LHCN-M2 (cell line): ENCODE measurements at regions not wholly inside any gene's neighbourhood (a gene's known extent, or its start where the extent isn't known, plus 50 kb on each side); places are given as distances from the start of the nearest gene placed in this dataset.
A peak's percentile ranks its signal among the peaks of the same experiment; 100 is the strongest.

Source experiments
- DNase-seq: peaks from one replicate; pipeline ENCODE4 v3.0.0-alpha.2; 2012; ENCODE audit warnings: low read depth

DNA sequence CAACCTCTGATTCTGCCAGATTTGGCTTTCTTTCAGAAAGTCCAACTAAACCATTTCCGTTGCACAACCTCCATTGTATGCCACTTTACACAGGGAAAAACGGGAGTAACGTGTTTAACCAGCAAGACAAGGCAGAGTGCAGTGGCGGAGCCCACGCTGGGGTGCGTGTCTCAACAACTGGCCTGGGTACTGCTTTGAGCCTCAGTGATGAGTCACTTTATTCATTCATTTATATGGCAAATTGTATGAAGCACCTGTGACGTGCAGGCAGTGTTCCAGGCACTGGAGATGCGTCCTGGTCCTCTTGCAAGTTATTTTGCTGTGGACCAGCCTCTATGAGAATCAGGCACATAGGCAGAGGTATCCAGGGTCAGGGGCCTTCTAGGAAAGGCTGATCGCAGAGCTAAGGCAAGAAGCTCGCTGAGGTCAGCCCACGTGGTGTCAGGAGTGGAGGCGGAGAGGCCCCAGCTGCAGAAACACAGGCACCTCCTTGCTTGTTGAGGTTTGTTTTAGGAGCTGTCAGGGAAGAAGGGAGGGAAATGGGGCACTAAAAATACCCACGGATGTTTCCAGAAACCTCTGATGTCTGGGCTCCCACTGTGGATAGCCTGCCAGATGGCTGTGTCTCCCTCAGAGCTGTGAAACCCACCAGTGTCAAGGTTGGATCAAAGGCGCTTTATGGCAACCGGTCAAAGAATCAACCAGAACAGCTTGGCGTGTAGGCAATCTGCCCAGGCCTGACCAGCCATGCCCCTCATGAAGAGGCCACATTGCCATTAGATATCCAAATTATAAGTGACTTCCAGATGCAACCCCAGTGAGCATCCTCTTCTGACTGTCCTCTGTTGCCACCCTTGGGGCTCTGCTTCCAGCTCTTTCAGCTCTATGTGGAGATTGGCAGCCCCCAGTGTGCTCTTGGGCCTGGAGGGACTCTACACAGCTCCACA, 157.2 kb downstream of the CD83 start:
- no peak for DNase-seq

DNA sequence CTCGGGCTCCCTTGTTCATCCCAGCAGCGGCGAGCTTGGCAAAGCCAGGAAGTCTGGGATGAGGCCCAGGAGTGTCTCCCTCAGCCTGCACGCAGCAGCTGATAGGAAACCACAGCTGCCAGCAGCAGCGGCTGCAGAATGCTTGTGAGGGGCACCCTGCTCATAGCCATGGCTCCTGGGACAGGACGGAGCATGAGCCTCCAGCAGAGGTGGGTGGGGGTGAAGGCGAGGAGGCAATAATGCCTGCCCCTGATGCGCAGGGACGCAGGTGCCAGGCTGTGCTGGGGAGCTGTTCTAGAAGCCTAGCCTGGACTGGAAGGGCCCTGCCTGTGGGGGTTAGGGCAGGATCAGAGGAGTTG, 157.9 kb downstream of the CD83 start:
- DNase-seq = peak; percentile 83

DNA sequence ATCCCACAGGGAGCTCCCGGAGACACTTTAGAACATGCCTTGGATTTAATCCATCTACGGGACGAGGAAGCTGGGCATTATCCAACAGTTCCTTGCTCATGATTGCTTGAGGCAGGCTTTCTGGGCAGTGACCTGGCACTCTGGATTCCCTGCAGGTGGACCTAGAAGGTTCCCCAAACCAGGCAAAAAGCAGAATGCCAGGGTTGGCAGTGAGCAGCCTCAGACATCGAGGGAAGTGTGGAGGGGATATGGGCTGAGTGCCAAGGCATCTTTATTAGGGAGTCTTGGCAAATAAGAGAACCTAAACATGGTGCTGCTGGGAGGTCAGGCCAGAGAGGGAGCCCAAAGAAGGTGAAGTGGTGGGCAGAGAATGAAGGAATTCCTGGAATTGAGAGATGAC, 158.5 kb downstream of the CD83 start:
- no peak for DNase-seq

DNA sequence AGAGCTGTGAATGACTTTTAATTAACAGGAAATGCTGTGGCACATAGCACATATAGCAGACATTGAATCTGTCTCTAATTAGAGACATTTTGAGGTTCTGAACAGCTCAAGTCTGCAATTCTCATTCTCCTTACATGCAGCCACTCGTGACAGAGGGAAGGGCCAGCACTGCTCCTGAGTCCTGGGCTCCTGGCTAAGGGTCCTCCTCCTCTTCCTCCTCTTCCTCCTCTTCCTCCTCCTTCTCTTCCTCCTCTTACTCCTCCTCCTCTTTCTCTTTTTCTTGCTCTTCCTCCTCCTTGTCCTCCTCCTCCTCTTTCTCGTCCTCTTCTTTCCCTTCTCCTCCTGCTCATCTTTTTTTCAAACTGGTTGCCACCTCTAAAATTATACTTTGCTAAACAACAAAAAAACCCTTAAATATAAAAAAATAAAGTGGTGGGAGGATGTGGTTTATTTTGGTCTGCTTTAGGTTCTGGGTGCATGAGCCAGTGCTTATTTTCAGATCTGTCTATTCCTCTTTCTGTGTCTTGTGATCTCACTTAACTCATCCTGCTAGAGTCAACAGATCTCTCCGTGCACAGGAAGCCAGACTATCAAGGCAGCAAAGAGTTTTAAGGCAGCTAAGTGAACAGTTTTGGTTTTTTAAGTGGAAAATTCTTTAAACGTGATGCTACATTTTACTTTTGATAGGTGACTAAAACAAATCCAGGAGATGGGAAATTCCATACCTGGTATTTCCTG, 159.3 kb downstream of the CD83 start:
- peak; percentile 40 for DNase-seq

DNA sequence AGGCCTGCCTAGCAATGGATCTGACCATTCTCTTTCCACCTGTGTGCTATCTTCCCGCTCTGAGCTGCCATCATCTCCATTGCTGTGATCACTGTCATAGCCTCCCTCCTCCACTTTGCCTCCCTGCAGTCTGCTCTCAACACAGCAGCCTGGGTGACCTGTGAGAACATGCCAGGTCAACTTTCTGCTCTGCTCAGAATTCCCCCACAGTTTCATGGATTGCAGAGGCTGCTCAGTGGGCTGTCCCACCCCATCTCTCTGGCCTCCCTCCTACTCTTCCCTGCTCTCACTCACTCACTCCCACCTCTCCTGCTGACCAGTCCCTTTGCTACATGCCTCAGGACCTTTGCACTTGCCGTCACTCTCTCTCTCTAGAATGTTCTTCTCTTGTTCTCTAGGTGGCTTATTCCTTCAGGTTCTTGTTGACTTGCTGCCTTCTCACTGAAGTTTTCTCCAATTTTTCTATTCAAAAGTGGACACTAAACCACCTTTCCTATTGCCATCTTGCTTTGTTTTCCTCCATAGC, 159.9 kb downstream of the CD83 start:
- DNase-seq = no peak

DNA sequence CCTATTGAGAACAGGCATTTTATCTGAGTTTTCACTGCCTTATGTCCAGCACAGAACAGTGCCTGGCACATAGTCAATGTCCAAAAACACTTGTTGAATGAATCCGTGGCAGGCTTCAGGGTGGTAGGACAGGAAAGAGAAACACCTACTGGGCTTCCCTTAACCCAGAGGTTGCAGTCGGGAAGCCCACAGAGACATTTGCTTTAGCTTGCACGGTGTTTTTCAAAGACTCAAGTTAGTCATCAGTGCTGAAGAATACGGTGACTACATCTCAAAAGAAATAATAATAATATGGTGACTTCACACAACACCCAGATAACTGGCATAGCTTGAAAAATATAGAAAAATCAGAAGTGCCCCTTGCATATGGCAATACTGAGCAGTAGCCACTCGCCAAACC, 160.4 kb downstream of the CD83 start:
- DNase-seq = no peak

DNA sequence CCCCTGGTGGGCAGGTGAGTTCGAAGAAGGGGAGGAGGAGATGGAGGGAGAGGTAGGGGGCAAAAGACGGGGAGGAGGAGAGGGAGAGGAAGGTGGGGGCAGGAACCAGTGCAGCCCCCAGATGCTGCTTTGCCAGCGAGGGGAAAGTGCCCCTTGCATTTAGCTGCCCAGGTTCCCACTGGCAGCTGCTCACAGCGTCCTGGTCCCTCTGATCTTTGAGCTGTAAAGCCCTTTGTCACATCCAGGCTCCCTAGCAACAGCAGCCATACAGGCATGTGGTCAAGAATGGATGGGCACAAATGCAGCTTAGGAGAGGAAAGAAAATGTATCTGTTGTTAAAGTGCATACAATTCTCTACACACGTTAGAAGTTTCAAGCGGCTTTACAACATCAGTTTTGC, 160.9 kb downstream of the CD83 start:
- DNase-seq = no peak

DNA sequence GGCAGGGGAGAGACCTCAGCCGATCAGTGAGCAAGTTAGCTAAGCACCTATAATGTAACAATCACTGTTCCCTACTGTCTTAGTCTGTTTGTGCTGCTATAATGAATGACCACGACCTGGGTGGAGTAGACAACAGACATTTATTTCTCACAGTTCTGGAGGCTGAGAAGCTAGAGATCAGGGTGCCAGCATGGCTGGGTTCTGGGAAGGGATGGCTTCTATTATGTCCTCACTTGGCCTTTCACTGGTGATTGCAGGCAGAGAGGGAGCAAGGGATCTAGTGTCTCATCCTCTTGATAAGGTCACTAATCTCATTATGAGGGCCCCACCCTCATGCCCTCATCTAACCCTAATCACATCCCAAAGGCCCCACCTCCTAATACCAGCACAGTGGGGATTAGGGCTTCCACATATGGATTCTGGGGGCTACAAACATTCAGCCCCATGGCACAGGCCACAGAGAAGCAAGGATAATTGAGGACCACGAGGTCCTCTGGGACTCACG, 162.5 kb downstream of the CD83 start:
- DNase-seq = no peak

DNA sequence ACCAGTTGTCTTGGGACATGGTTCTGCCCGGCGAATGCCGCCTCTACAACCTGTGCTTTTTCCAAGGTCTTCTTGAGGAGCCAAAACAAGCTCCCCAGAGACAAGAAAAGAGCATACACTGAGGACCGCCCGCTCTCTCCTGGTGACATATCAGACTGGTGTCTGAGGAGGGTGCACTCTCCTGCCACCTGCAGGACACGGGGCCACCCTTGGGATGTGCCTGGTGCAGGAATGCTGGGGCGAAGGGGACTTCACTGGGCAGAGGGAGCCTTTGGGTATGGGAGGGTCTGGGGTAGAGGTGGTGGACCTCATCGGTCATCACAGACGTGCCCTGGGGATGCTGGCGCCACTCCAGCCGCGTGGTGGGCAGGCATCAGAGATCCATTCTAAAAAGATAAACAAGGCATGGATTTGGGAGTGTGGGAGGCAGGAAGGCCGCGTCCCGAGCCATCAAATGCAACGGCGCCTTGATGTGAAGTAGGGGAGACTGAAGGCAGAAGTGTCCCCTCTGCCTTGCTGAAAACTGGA, 163.3 kb downstream of the CD83 start:
- no peak for DNase-seq

DNA sequence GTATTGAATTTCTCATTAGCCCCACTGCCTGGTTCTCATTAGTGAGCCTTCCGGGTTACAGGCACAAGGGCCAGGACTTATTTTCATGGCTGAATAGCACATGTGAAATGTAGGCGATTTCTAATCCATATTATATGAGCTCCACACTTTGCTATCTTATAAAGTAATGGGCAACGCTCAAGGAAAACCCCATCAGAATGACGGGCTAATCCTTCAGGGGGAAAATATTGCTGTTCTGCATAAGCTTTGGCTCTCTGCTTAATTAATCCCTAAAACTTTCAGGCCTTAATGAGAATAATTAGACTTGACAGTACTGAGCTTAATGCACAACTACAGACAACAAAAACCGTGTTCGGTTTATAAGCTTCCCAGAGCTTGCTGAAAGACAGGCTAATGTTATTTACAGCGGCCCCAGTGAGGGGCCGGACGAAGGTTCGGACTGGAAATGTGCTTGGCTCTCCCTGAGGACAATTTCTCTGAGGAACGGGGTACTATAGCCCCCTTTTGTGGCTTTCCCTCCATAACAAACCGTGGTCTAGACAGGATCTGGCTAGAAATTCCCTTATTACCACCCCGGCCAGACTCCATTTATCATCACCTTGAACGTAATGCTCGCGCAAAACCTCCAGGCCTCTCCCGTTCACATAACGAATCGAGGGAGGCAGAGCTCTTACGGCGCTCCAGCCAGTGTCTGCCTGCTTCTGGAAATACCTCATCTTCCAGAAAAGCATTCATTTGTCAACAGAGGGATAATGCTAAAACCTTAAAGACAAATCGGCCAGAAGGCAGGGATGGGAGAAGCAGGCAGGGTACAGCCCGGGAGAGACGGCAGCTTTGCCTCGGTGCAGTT, 164.5 kb downstream of the CD83 start:
- DNase-seq = no peak

DNA sequence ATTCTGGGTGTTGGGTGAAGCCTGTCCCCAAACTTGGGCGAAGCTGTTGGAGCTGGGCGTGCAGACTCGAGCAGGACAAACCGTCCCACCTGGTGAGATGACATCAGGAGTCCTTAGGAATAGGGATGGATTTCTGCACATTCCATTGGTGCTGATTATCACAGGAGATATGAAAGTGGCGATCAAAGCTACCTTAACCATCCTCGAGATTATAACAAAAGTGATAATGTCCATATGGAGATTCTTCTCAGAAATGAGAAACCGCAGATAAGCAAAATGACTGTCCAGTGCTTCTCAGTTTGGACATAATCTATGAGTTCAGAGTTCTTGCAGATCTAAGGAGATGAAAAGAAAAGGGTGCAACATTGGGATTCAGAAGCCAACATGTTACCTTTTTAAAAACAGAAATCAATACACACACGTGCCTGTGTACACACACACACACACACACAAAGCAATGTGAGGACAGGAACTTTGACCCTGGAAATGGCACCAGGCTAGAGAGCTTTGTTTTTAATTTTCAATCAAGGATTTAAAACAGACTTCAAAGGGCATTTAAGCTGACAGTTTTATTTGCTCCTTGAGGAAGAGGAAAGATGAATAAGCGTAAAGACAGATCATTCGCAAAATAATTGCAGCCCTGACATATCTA, 165.4 kb downstream of the CD83 start:
- DNase-seq = no peak

DNA sequence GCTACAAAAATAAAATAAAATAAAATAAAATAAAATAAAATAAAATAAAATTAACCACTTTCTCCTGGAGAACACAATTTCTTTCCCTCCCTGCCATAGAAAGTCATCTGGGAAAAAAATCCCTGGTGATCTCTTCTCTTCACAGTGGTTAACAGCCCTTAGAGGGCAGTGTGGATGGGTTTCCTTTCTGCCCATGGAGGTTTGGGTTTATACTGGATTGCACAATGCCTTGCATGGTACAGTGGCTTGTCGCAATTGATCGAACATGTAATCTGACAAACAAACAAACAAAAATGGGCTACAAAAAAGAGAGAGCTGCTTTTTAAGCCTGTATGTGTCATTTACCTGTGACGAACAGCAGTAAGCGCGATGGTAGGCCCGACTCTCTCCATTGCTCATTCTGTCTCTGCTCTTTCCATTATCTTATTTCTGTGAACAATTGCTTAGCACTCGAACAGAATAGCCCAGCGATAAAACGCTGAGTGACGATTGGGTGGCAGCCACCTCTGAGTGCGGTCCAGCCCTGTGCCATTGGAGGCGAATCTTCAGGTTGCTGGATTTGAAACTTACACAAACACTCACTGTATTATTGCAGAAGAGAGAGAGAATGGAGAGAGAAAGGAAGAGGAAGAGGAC, 166.1 kb downstream of the CD83 start:
- no peak for DNase-seq

DNA sequence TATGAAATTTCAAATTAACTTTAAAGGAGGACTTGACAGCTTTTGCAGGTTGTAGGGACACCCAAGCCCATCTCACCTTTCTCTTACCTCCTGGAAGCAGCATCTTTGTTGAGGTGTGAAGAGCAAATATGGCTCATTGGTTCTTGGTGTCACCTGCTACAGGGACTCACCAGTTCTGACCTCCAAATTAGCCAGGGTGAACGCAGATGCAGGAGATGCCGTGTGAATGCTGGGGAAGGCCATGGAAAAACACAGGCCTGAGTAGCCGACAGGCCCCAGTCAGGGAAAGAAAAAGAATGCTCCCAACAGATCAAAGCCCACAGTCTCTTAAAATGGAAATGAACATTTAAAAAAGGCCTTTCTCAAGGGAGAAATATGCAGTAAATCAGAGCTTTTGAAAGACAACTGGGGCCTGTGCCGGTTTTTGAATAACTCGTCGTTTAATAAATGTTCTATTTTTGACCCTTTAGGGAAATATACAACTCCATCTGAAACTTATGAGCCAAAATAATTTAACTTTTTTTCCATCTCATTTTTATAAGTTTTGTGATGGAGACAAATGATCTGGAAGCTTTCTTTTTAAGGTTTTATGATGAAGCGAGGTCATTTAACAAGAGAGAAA, 167.5 kb downstream of the CD83 start:
- DNase-seq = no peak

DNA sequence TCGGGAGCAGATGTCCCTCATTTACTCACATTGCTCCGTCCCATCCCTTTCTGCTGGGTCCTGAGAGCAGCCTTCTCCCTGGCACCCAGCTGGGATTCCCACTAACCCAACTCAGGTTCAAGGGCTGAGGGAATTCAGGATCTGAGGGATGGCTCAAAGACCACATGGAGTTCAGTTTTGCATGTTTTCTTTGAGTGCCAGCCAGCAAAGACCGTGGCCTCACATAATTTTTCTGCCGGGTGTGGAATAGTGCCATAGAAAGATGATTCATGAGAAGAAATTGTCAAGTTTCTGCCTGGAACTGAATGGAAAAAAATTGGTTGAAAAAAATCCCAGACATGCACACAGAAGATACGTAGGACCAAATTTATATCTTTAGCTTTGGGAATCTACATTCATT, 168.6 kb downstream of the CD83 start:
- peak; percentile 93 for DNase-seq

DNA sequence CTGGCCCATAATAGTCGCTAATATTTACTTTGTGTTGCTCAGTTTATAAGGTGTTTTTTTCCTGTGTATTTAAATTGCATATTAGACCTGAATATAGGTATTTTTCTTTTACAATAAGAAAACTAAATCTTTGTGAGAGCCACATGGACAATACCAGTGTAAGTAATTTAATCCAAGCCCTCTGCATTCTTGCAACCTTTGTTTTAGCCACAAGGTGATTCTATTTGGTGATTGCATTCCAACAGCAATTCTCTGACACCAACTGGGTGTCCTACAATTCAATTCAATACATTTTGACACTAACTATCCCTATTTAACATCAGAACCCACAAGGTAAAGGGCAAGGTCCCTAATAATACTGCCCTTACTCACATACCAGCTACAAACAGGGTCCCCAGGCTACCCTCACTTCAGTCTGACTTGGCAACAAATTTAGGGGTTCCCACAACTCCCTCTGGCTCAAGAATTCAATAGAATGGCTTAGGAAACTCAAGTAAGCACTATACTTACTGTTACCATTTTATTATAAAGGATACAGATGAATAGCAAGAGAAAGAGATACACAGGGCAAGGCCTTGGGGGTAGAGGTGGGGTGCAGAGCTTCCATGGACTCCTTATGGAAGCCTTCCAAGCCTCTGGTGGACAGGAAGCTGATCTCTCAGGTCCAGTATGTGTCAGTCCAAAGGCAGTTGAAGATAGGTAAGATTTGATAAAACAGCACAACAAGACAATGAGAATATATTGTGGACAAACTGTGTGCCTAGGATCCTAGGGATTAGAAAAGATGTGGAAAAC, 169.3 kb downstream of the CD83 start:
- peak; percentile 26 for DNase-seq

DNA sequence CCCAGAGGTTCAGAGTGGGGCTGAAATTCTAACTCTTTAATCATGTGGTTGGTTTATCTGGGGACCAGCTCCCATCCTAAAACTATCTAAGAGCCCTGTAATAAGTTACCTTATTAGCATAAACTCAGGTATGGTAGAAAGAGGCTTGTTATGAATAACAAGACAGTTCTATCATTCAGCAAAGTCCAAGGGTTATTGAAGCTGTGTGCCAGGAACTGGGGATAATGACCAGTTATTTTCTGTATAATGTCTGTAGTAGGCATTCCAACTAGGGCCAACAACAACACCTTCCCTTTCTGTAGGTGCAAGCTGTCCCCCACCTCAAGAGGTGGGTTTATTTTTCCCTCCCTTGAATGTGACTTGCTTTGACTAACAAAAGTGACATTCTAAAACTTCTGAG, 170.1 kb downstream of the CD83 start:
- no peak for DNase-seq

DNA sequence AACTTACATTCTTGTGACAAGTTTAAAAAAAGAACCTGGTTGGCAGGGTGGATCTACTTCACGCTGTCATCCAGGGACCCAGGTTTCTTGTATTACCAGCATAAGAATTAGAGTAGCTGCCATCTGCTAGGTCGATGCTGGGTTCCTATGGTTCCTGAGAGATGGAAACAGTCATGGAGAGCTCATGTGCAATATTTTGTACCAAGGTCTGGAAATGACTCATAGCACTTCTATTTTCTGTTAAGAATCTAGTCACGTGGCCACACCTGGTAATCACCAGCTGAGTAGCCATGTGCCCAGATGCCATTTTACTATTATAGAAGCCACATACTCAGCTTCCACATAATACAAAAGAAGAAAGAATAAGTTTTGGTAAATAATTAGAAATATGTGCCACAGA, 171.3 kb downstream of the CD83 start:
- peak; percentile 35 for DNase-seq

DNA sequence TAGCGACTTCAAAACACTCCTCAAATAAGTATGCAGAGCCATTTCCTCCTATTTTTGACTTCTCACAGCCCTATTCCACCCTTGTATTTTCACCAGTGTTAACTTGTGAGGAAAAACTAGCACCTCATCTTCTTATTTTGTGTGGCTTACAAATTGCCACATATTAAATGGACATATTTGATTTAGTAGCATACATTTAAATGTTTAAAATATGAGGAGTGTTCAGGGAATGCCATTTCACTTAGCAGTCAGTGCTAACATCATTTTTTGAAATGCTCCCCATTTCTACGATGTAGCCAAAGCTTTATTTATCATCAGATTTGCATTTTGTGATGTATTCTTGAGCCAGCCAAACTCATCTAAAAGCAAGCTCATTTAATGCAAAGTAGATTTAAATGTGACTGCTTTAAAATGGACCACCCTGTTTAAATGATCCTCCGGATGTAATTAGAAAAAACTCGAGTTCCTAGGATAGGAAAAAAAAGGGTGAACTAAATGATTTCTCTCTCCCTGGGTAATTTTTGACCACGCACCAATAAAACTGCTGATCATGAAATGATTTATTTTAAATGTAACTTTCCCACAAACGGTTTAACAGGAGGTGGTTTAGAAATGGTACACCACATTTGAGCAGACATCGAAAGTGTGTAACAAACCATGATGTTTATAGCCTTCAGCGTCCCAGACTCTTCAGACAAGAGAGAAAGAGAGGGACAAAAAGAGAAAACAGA, 172.6 kb downstream of the CD83 start:
- no peak for DNase-seq
